HEK293 (cell line): ENCODE measurements at regions not wholly inside any gene's neighbourhood (a gene's known extent, or its start where the extent isn't known, plus 50 kb on each side); places are given as distances from the start of the nearest gene placed in this dataset.

ENCODE experiments used
- CTCF ChIA-PET: fragments of 350-600 bp; formaldehyde crosslinking; extraction: SDS; loops from one replicate; lab custom pipeline; 2021; ENCODE audit warnings: antibody characterized with exemption; lab: Yijun Ruan, JAX
- POLR2A ChIA-PET: fragments of 300-600 bp; formaldehyde crosslinking; extraction: SDS; loops from one replicate; lab custom pipeline; 2020; ENCODE audit warnings: antibody characterized with exemption, inconsistent platforms; lab: Yijun Ruan, JAX
- H3K27ac ChIP-seq: fragments of 200-500 bp; sonication (Bioruptor generic); 2 replicates; pipeline ENCODE4 v1.5.1; 2014; ENCODE audit warnings: low read depth, low read length, control low read depth, inconsistent platforms; ENCODE audit errors: extremely low read depth
- H3K36me3 ChIP-seq, 2 experiments: fragments of 200-500 bp in 1 of 2; sonication (Bioruptor generic) in 1 of 2; 1 replicate in 1 of 2; 2 replicates in 1 of 2; pipeline ENCODE4 v1.5.1; 2014 to 2017; ENCODE audit warnings: inconsistent platforms in 2 of 2, low read length in 2 of 2; ENCODE audit not compliant: control insufficient read depth in 2 of 2, insufficient read depth in 1 of 2
- H3K4me1 ChIP-seq: fragments of 200-500 bp; sonication (Bioruptor generic); 2 replicates; pipeline ENCODE4 v1.5.1; 2014; ENCODE audit warnings: mild to moderate bottlenecking, low read length, inconsistent platforms; ENCODE audit not compliant: control insufficient read depth, insufficient read depth
- H3K4me3 ChIP-seq: 2 replicates; pipeline ENCODE4 v1.5.1; 2011; ENCODE audit warnings: low read depth, mild to moderate bottlenecking, control low read depth, low read length, moderate library complexity
- H3K9me3 ChIP-seq: fragments of 200-500 bp; sonication (Bioruptor generic); 2 replicates; pipeline ENCODE4 v1.5.1; 2014; ENCODE audit warnings: low read depth, low read length, inconsistent platforms; ENCODE audit not compliant: control insufficient read depth, insufficient read depth
- BCL11A ChIP-seq: fragments of 450-650 bp; formaldehyde crosslinking; IDR thresholded peaks from 2 replicates; pipeline ENCODE4 v1.5.1; 2016; ENCODE audit warnings: low read depth, missing biosample characterization, missing genetic modification characterization
- ELK4 ChIP-seq: IDR thresholded peaks from 2 replicates; pipeline ENCODE4 v1.6.1; 2011; ENCODE audit warnings: mild to moderate bottlenecking, low read depth, low read length, borderline replicate concordance
- GLI2 ChIP-seq: fragments of 450-650 bp; formaldehyde crosslinking; IDR thresholded peaks from 2 replicates; pipeline ENCODE4; 2017; ENCODE audit warnings: missing biosample characterization, missing genetic modification characterization, low read depth, borderline replicate concordance
- MZF1 ChIP-seq: fragments of 450-650 bp; formaldehyde crosslinking; IDR thresholded peaks from 2 replicates; pipeline ENCODE4 v1.5.1; 2017; ENCODE audit warnings: missing biosample characterization, missing genetic modification characterization, borderline replicate concordance
- SCRT1 ChIP-seq: fragments of 450-650 bp; formaldehyde crosslinking; IDR thresholded peaks from 2 replicates; pipeline ENCODE4 v1.5.1; 2016; ENCODE audit warnings: missing biosample characterization, missing genetic modification characterization, borderline replicate concordance
- TRIM28 ChIP-seq: IDR thresholded peaks from 2 replicates; pipeline ENCODE4 v1.6.1; 2011; ENCODE audit warnings: low read length, control low read depth, borderline replicate concordance
- ZBTB1 ChIP-seq: fragments of 450-650 bp; formaldehyde crosslinking; IDR thresholded peaks from 2 replicates; pipeline ENCODE4 v1.5.1; 2016; ENCODE audit warnings: missing biosample characterization, missing genetic modification characterization
- ZBTB26 ChIP-seq: fragments of 450-650 bp; formaldehyde crosslinking; optimal IDR thresholded peaks from 2 replicates; pipeline ENCODE3; 2016; ENCODE audit warnings: missing biosample characterization, mild to moderate bottlenecking, missing genetic modification characterization
- ZNF10 ChIP-seq: fragments of 450-650 bp; formaldehyde crosslinking; IDR thresholded peaks from 2 replicates; pipeline ENCODE4 v1.5.1; 2017; ENCODE audit warnings: missing biosample characterization, missing genetic modification characterization
- ZNF132 ChIP-seq: fragments of 450-650 bp; formaldehyde crosslinking; IDR thresholded peaks from 2 replicates; pipeline ENCODE4 v1.5.1; 2017; ENCODE audit warnings: missing biosample characterization, missing genetic modification characterization, borderline replicate concordance
- ZNF155 ChIP-seq: fragments of 450-650 bp; formaldehyde crosslinking; IDR thresholded peaks from 2 replicates; pipeline ENCODE4 v1.5.1; 2016; ENCODE audit warnings: missing biosample characterization, missing genetic modification characterization
- ZNF184 ChIP-seq: fragments of 450-650 bp; IDR thresholded peaks from 2 replicates; pipeline ENCODE4 v1.5.1; 2018; ENCODE audit warnings: missing biosample characterization, mild to moderate bottlenecking, missing genetic modification characterization
- ZNF202 ChIP-seq: fragments of 450-650 bp; formaldehyde crosslinking; IDR thresholded peaks from 2 replicates; pipeline ENCODE4 v1.5.1; 2016; ENCODE audit warnings: missing biosample characterization, missing genetic modification characterization, borderline replicate concordance
- ZNF248 ChIP-seq: fragments of 450-650 bp; formaldehyde crosslinking; IDR thresholded peaks from 2 replicates; pipeline ENCODE4 v1.5.1; 2017; ENCODE audit warnings: missing biosample characterization, missing genetic modification characterization
- ZNF423 ChIP-seq: fragments of 450-650 bp; formaldehyde crosslinking; IDR thresholded peaks from 2 replicates; pipeline ENCODE4 v1.5.1; 2016; ENCODE audit warnings: missing biosample characterization, missing genetic modification characterization
- ZNF48 ChIP-seq: fragments of 450-650 bp; formaldehyde crosslinking; IDR thresholded peaks from 2 replicates; pipeline ENCODE4 v1.5.1; 2016; ENCODE audit warnings: missing biosample characterization, missing genetic modification characterization
- ZNF529 ChIP-seq: fragments of 450-650 bp; formaldehyde crosslinking; IDR thresholded peaks from 2 replicates; pipeline ENCODE4 v1.5.1; 2017; ENCODE audit warnings: missing genetic modification characterization, missing biosample characterization; ENCODE audit not compliant: insufficient replicate concordance
- ZNF561 ChIP-seq: fragments of 450-650 bp; IDR thresholded peaks from 2 replicates; pipeline ENCODE4 v1.5.1; 2018; ENCODE audit warnings: missing biosample characterization, missing genetic modification characterization, borderline replicate concordance
- ZNF670 ChIP-seq: fragments of 450-650 bp; formaldehyde crosslinking; IDR thresholded peaks from 2 replicates; pipeline ENCODE4 v1.5.1; 2016; ENCODE audit warnings: missing biosample characterization, missing genetic modification characterization, low read depth
- ZNF776 ChIP-seq: fragments of 450-650 bp; formaldehyde crosslinking; IDR thresholded peaks from 2 replicates; pipeline ENCODE4 v1.5.0; 2017; ENCODE audit warnings: missing biosample characterization, missing genetic modification characterization, borderline replicate concordance
- ZSCAN16 ChIP-seq: fragments of 450-650 bp; formaldehyde crosslinking; IDR thresholded peaks from 2 replicates; pipeline ENCODE4 v1.5.1; 2016; ENCODE audit warnings: missing biosample characterization, missing genetic modification characterization
- TF ChIP-seq, protein P1 (sequence below): fragments of 450-650 bp; formaldehyde crosslinking; IDR thresholded peaks from 2 replicates; pipeline ENCODE4; 2016; ENCODE audit warnings: missing biosample characterization, missing genetic modification characterization
- TF ChIP-seq, protein P2 (sequence below): fragments of 450-650 bp; formaldehyde crosslinking; IDR thresholded peaks from 2 replicates; pipeline ENCODE4 v1.5.1; 2016; ENCODE audit warnings: missing biosample characterization, missing genetic modification characterization

DNA sequence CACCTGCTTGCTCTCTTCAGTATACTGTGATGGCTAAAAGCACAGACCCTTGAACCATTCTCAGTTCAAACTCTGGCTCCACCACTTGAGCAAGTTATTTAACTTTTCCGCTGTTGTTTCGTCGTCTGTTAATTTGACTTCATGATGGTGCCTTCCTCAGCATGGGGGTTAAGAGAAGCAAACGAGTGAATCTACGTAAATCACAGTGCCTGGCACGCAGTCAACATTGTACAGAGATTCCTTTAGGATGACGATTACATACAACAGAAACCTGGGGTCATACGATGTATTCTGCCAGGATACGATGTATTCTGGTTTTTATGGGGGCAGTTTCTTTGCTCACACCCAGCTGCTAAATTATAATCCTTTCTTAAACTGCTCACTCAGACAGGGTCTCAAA, 515.6 kb downstream of the CCDC171 start:
- ChIA-PET CTCF (interaction anchor here (1.4 kb wide), 1 partner anchor 65 kb away, joined by 4 read pairs; no protein-coding TSS in a partner anchor), POLR2A (no interaction called here)
- TF ChIP-seq ELK4 (no peak), ZNF423 (tag by site-specific recombination) (no peak), ZSCAN16 (tag by site-specific recombination) (no peak), ZNF48 (tag by site-specific recombination) (no peak), GLI2 (tag by site-specific recombination) (no peak), ZNF202 (no peak), ZNF132 (tag by site-specific recombination) (no peak), ZNF248 (tag by site-specific recombination) (no peak), ZNF529 (no peak), TRIM28 (no peak), ZNF561 (no peak), ZNF10 (tag by site-specific recombination) (no peak), SCRT1 (tag by site-specific recombination) (no peak)
- TF ChIP-seq, protein P1, sequence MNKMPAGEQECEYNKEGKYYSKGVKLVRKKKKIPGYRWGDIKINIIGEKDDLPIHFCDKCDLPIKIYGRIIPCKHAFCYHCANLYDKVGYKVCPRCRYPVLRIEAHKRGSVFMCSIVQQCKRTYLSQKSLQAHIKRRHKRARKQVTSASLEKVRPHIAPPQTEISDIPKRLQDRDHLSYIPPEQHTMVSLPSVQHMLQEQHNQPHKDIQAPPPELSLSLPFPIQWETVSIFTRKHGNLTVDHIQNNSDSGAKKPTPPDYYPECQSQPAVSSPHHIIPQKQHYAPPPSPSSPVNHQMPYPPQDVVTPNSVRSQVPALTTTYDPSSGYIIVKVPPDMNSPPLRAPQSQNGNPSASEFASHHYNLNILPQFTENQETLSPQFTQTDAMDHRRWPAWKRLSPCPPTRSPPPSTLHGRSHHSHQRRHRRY (tag by site-specific recombination) = no peak
- TF ChIP-seq, all 188 proteins: peak for 0
- H3K4me1 ChIP-seq = no peaks in the 10 kb centered on the region
- H3K27ac ChIP-seq = no peak overlapping the region
- no peaks in the 10 kb centered on the region for H3K9me3 ChIP-seq
- H3K4me3 ChIP-seq = no peak overlapping the region
- H3K36me3 ChIP-seq = no peaks in the 10 kb centered on the region

- H3K27ac ChIP-seq = no peak overlapping the region
- H3K36me3 ChIP-seq = no peaks in the 10 kb centered on the region
- POLR2A ChIA-PET = no interaction called here
- no peaks in the 10 kb centered on the region for H3K9me3 ChIP-seq
- TF ChIP-seq ZNF776 (tag by site-specific recombination) = no peak
- no peak for TF ChIP-seq ZNF184
- no peak for TF ChIP-seq ZBTB1 (tag by site-specific recombination)
- TF ChIP-seq, protein P2, sequence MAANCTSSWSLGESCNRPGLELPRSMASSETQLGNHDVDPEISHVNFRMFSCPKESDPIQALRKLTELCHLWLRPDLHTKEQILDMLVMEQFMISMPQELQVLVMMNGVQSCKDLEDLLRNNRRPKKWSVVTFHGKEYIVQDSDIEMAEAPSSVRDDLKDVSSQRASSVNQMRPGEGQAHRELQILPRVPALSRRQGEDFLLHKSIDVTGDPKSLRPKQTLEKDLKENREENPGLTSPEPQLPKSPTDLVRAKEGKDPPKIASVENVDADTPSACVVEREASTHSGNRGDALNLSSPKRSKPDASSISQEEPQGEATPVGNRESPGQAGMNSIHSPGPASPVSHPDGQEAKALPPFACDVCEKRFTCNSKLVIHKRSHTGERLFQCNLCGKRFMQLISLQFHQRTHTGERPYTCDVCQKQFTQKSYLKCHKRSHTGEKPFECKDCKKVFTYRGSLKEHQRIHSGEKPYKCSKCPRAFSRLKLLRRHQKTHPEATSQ = no peak
- TF ChIP-seq ZNF48 (tag by site-specific recombination) = no peak
- TF ChIP-seq MZF1 (tag by site-specific recombination) = no peak
- TF ChIP-seq ZNF670 = no peak
- no peak for TF ChIP-seq ZBTB26 (tag by site-specific recombination)
- TF ChIP-seq ZNF155 = no peak
- TF ChIP-seq BCL11A (tag by site-specific recombination) = no peak
- CTCF ChIA-PET = interaction anchor here (1.4 kb wide), 1 partner anchor 64 kb away, joined by 4 read pairs; no protein-coding TSS in a partner anchor
- H3K4me1 ChIP-seq = no peaks in the 10 kb centered on the region
- H3K4me3 ChIP-seq = no peak overlapping the region
These were observed 516.4 kb downstream of the CCDC171 start for GRCh38 chr9:16069249-16069648.
